K562 (cell line): ENCODE measurements at regions not wholly inside any gene's neighbourhood (a gene's known extent, or its start where the extent isn't known, plus 50 kb on each side); places are given as distances from the start of the nearest gene placed in this dataset.

Experiments used
- ATAC-seq: fragments of 200-7000 bp; cut with Tn5 transposase; 3 replicates; pipeline ENCODE4 v1.9.1; 2020; ENCODE audit warnings: moderate library complexity
- BruUV-seq: library from RNA; stranded (reverse); fragments of 400-500 nt; replicated peaks from 2 replicates; lab custom pipeline; 2021; lab: Mats Ljungman, UMichigan
- CTCF ChIA-PET: fragments of 300-600 bp; formaldehyde crosslinking; extraction: SDS; loops from one replicate; lab custom pipeline; 2021; ENCODE audit warnings: low intra/inter-chr PET ratio; lab: Yijun Ruan, JAX
- POLR2A ChIA-PET: fragments of 300-600, 350-650 bp; sonication (Branson Sonifier 250); formaldehyde crosslinking; extraction: SDS; loops from one replicate; lab custom pipeline; 2021; ENCODE audit warnings: antibody characterized with exemption, inconsistent platforms; lab: Yijun Ruan, JAX
- DNase-seq, 4 experiments: peaks; one replicate each; pipeline versions ENCODE4 v3.0.0 to v3.0.0-alpha.2; 2011 to 2018; ENCODE audit warnings: low spot score in 3 of 4, mixed read lengths in 3 of 4; ENCODE audit errors: extremely low read depth in 1 of 4
- FAIRE-seq: peaks from 2 replicates; lab custom pipeline; 2011; peaks lifted over from hg19 to GRCh38; lab: Jason Lieb, UNC
- H2AFZ ChIP-seq: 2 replicates; pipeline ENCODE4 v1.6.0; 2011; ENCODE audit warnings: low read depth, low read length, control low read depth, inconsistent platforms
- H3K27ac ChIP-seq: fragments of 200-600 bp; 3 replicates; pipeline ENCODE4 v1.8.0; 2011; ENCODE audit warnings: low read depth, mild to moderate bottlenecking, control low read depth, inconsistent platforms, low read length, moderate library complexity, mixed read lengths; ENCODE audit errors: extremely low read depth
- H3K27me3 ChIP-seq, 2 experiments: fragments of 300-600 bp in 1 of 2; 2 replicates in 1 of 2; 3 replicates in 1 of 2; pipeline versions ENCODE4 v1.6.0 to v1.8.0; 2011; ENCODE audit warnings: inconsistent platforms in 2 of 2, low read length in 2 of 2, mild to moderate bottlenecking in 1 of 2, mixed read lengths in 1 of 2, moderate library complexity in 1 of 2; ENCODE audit not compliant: control insufficient read depth in 2 of 2, insufficient read depth in 2 of 2
- H3K36me3 ChIP-seq: fragments of 300-600 bp; 3 replicates; pipeline ENCODE4 v1.8.0; 2011; ENCODE audit warnings: mild to moderate bottlenecking, low read length, inconsistent platforms; ENCODE audit not compliant: control insufficient read depth, insufficient read depth
- H3K4me1 ChIP-seq, 2 experiments: fragments of 200-600 bp in 1 of 2; replicated peaks in 1 of 2; 2 replicates in 1 of 2; 3 replicates in 1 of 2; pipeline versions ENCODE4 v1.5.1 to v1.8.0; 2011; ENCODE audit warnings: inconsistent platforms in 2 of 2, low read length in 2 of 2, mild to moderate bottlenecking in 1 of 2, mixed read lengths in 1 of 2, moderate library complexity in 1 of 2; ENCODE audit not compliant: control insufficient read depth in 2 of 2, insufficient read depth in 2 of 2
- H3K4me2 ChIP-seq: 2 replicates; pipeline ENCODE4 v1.6.1; 2011; ENCODE audit warnings: low read length, control low read depth, inconsistent platforms, mixed read lengths; ENCODE audit not compliant: insufficient read depth
- H3K4me3 ChIP-seq: fragments of 200-600 bp; sonication (generic), shearing (Covaris generic); 2 replicates; pipeline ENCODE4 v1.5.1; 2016; ENCODE audit warnings: control low read depth, inconsistent platforms
- H3K79me2 ChIP-seq: fragments of 200-600 bp; 3 replicates; pipeline ENCODE4 v1.8.0; 2011; ENCODE audit warnings: low read length, inconsistent platforms; ENCODE audit not compliant: control insufficient read depth, insufficient read depth
- H3K9ac ChIP-seq, 2 experiments: 2 replicates each; pipeline versions ENCODE4 v1.6.0 to v1.6.1; 2011; ENCODE audit warnings: low read depth in 2 of 2, low read length in 2 of 2, control low read depth in 1 of 2, inconsistent platforms in 1 of 2, mild to moderate bottlenecking in 1 of 2, mixed read lengths in 1 of 2; ENCODE audit not compliant: insufficient read depth in 1 of 2
- H3K9me1 ChIP-seq: one replicate; pipeline ENCODE4 v1.6.0; 2011; ENCODE audit warnings: inconsistent platforms, mild to moderate bottlenecking, low read length, moderate library complexity; ENCODE audit not compliant: control insufficient read depth, insufficient read depth
- H3K9me3 ChIP-seq: replicated peaks from 2 replicates; pipeline ENCODE4 v1.5.1; 2011; ENCODE audit warnings: low read depth, low read length, inconsistent platforms; ENCODE audit not compliant: control insufficient read depth, insufficient read depth
- H4K20me1 ChIP-seq: replicated peaks from 2 replicates; pipeline ENCODE4 v1.6.1; 2011; ENCODE audit warnings: low read length, inconsistent platforms, mixed read lengths; ENCODE audit not compliant: control insufficient read depth, insufficient read depth
- ASH1L ChIP-seq: fragments of 450-650 bp; IDR thresholded peaks from 2 replicates; pipeline ENCODE4 v1.6.1; 2018; ENCODE audit warnings: borderline replicate concordance, mild to moderate bottlenecking, low read depth; ENCODE audit not compliant: partially characterized antibody
- ATF1 ChIP-seq, 2 experiments: fragments of 450-650 bp in 1 of 2; IDR thresholded peaks; 2 replicates each; pipeline ENCODE4 v1.6.1; 2016; ENCODE audit warnings: missing compliant biosample characterization in 1 of 2, missing genetic modification characterization in 1 of 2
- CREB1 ChIP-seq, 2 experiments: sonication (generic) in 1 of 2; formaldehyde crosslinking in 1 of 2; IDR thresholded peaks; 2 replicates each; pipeline versions ENCODE4 v1.6.1 to v1.8.0; 2012 to 2022; ENCODE audit warnings: inconsistent platforms in 1 of 2, mild to moderate bottlenecking in 1 of 2, missing genetic modification reagents in 1 of 2, moderate library complexity in 1 of 2
- DLX4 ChIP-seq: fragments of 250-450 bp; sonication (Bioruptor Pico); IDR thresholded peaks from 2 replicates; pipeline ENCODE4 v1.6.1; 2021; ENCODE audit warnings: mild to moderate bottlenecking
- E2F1 ChIP-seq: sonication (generic); formaldehyde crosslinking; IDR thresholded peaks from 2 replicates; pipeline ENCODE4 v1.8.1; 2023; ENCODE audit warnings: mild to moderate bottlenecking, missing genetic modification reagents, moderate library complexity
- E2F3 ChIP-seq: fragments of 250-450 bp; sonication (Bioruptor Pico); IDR thresholded peaks from 2 replicates; pipeline ENCODE4 v1.4.0; 2020; ENCODE audit warnings: mild to moderate bottlenecking
- E2F5 ChIP-seq: sonication (generic); formaldehyde crosslinking; IDR thresholded peaks from 2 replicates; pipeline ENCODE4 v1.8.0; 2022; ENCODE audit warnings: mild to moderate bottlenecking, missing genetic modification reagents
- HIVEP1 ChIP-seq: fragments of 250-450 bp; sonication (Bioruptor Pico); IDR thresholded peaks from 2 replicates; pipeline ENCODE4 v1.4.0; 2020; ENCODE audit warnings: mild to moderate bottlenecking
- POU5F1 ChIP-seq: fragments of 150-350 bp; IDR thresholded peaks from 2 replicates; pipeline ENCODE4 v1.6.1; 2014; ENCODE audit warnings: borderline replicate concordance, low read length, low read depth, mild to moderate bottlenecking; ENCODE audit not compliant: partially characterized antibody
- STAG1 ChIP-seq: sonication (generic); formaldehyde crosslinking; IDR thresholded peaks from 2 replicates; pipeline ENCODE4 v1.5.0; 2020; ENCODE audit warnings: missing genetic modification reagents, borderline replicate concordance
- VEZF1 ChIP-seq: fragments of 200-800 bp; sonication (Bioruptor generic); IDR thresholded peaks from 2 replicates; pipeline ENCODE4 v1.6.1; 2017; ENCODE audit warnings: missing genetic modification characterization, missing compliant biosample characterization
- ZNF174 ChIP-seq: fragments of 250-450 bp; sonication (Bioruptor Pico); IDR thresholded peaks from 2 replicates; pipeline ENCODE4 v1.4.0; 2020; ENCODE audit warnings: mild to moderate bottlenecking
- ZNF175 ChIP-seq: fragments of 200-800 bp; sonication (Bioruptor generic); IDR thresholded peaks from 2 replicates; pipeline ENCODE4 v1.6.1; 2016; ENCODE audit warnings: low read depth, mild to moderate bottlenecking, missing genetic modification characterization, missing compliant biosample characterization
- WGBS: fragments of 100-300 bp; shearing (Covaris generic); methylation state at CpG from one replicate; pipeline ENCODE4 v1.1.6; 2016; ENCODE audit warnings: low coverage, mixed read lengths; ENCODE audit not compliant: insufficient coverage; ENCODE audit errors: missing lambda C conversion rate; 5-methylcytosine and 5-hydroxymethylcytosine counted together
- in situ Hi-C: fragments of 300-500 bp; cut with MboI; formaldehyde crosslinking; loops from 4 replicates; pipeline ENCODE4 v1.15.0; 2018; ENCODE audit warnings: inconsistent platforms, mixed read lengths
- intact Hi-C: fragments of 100-400 bp; cut with micrococcal nuclease; formaldehyde crosslinking; loops from 2 replicates; pipeline ENCODE4 v1.14.2; 2022

- WGBS, result 0% methylated on average over 2 of the region's 2 CpGs
- CTCF ChIA-PET, result no interaction called here
- Histone ChIP-seq H3K79me2 (no peaks in the 10 kb centered on the region), H3K9me3 (peaks cover 3% of the 10 kb centered on the region), H3K4me3 (no peak overlapping the region), H3K4me2 (no peak overlapping the region), H3K27ac (no peak overlapping the region), H4K20me1 (no peaks in the 10 kb centered on the region), H3K27me3 (no peaks in the 10 kb centered on the region), H3K4me1 (no peaks in the 10 kb centered on the region), H2AFZ (no peak overlapping the region), H3K36me3 (no peaks in the 10 kb centered on the region), H3K9ac (no peak overlapping the region), H3K9me1 (no peaks in the 10 kb centered on the region)
- intact Hi-C loops, result no loop called here
- in situ Hi-C loops, result no loop called here
- FAIRE-seq (no peak), ATAC-seq (no peak), DNase-seq (no peak)
- no TSS peak for BruUV-seq
- POLR2A ChIA-PET, result no interaction called here
- TF ChIP-seq DLX4 (CRISPR knock-in tag), result no peak
- no peak for TF ChIP-seq POU5F1
- no peak for TF ChIP-seq CREB1 (IDR thresholded peaks at IDR 0.05)
- no peak for TF ChIP-seq CREB1 (CRISPR knock-in tag; IDR thresholded peaks at IDR 0.05)
Measured at GRCh38 chr3:30069056-30069455, 537.3 kb upstream of the TGFBR2 start.

GRCh38 chr3:30073040-30073439, 533.4 kb upstream of the TGFBR2 start:
- no peak for DNase-seq
- Histone ChIP-seq H3K9me3 (peaks cover 3% of the 10 kb centered on the region), H3K36me3 (no peaks in the 10 kb centered on the region), H3K9me1 (no peaks in the 10 kb centered on the region), H3K4me1 (no peaks in the 10 kb centered on the region), H3K9ac (no peak overlapping the region), H3K27me3 (no peaks in the 10 kb centered on the region), H2AFZ (no peak overlapping the region), H3K4me3 (no peak overlapping the region), H3K27ac (no peak overlapping the region), H4K20me1 (no peaks in the 10 kb centered on the region), H3K79me2 (no peaks in the 10 kb centered on the region), H3K4me2 (no peak overlapping the region)
- FAIRE-seq, result no peak
- POLR2A ChIA-PET, result no interaction called here
- ATAC-seq, result no peak
- in situ Hi-C loops (no loop called here), intact Hi-C loops (no loop called here)
- CTCF ChIA-PET, result no interaction called here
- BruUV-seq, result no TSS peak
- TF ChIP-seq ZNF174 (no peak), VEZF1 (CRISPR knock-in tag) (no peak), ZNF175 (CRISPR knock-in tag) (no peak), E2F1 (CRISPR knock-in tag) (no peak), HIVEP1 (no peak), E2F5 (no peak), ATF1 (CRISPR knock-in tag; IDR thresholded peaks at IDR 0.05) (no peak), ATF1 (tag; IDR thresholded peaks at IDR 0.05) (no peak), ASH1L (no peak), STAG1 (no peak), E2F3 (CRISPR knock-in tag) (no peak)
